GM18511 (cell line): ENCODE measurements at regions not wholly inside any gene's neighbourhood (a gene's known extent, or its start where the extent isn't known, plus 50 kb on each side); places are given as distances from the start of the nearest gene placed in this dataset.
A peak's percentile ranks its signal among the peaks of the same experiment; 100 is the strongest.
"Not testable (repeated sequence)": the region's sequence is repeated elsewhere in the genome, so short reads cannot be mapped to it uniquely, and the experiment has no call there.

Source experiments
- ATAC-seq: cut with Tn5 transposase; IDR thresholded peaks from one replicate; pipeline ENCODE4 v1.9.1; 2021; ENCODE audit warnings: mild to moderate bottlenecking, moderate library complexity; ENCODE audit not compliant: unreplicated experiment

DNA sequence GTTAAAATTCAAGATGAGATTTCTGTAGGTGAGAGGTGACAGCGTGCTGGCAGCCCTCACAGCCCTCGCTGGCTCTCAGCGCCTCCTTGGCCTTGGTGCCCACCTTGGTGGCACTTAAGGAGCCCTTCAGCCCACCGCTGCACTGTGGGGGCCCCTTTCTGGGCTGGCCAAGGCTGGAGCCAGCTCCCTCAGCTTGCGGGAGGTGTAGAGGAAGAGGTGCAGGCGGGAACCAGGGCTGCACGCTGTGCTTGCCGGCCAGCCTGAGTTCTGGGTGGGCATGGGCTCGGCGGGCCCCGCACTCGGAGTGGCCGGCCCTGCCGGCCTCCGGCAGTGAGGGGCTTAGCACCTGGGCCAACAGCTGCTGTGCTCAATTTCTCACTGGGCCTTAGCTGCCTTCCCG lies 320.0 kb upstream of the VWC2 start:
- no peak for ATAC-seq

GRCh38 chr7:49479441-49479840 lies 294.0 kb upstream of the VWC2 start:
- no peak for ATAC-seq

DNA sequence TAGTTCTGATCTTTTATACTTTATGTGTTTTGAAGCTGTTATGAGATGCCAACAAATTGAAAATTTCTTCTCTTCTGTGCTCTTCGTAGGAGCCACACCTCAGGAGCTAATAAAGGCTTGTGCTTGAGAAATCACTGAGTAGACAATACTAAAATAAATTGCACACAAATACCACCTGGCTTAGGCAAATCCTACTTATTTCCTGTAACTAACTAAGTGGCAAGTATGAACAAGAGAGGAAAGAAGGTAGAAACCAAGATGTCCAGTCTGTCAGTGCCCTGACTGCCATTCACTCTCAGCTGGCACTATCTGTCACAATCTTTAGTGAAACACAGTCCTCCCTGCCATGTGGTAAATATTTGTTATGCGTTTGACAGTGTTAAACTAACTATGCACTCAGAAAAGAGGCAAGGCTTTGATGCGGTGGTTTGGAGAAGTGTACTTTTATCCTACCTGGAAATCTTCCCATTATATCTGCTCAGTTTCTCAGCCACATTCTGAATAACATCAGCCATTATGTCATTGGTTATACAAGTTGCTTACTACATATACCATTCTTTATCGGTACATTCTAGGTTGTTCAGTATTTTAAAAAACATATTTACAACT lies 293.4 kb upstream of the VWC2 start:
- ATAC-seq: no peak

GRCh38 chr7:49481075-49481474 lies 292.4 kb upstream of the VWC2 start:
- ATAC-seq: no peak

GRCh38 chr7:49483142-49483541 lies 290.3 kb upstream of the VWC2 start:
- ATAC-seq: peak; percentile 72

DNA sequence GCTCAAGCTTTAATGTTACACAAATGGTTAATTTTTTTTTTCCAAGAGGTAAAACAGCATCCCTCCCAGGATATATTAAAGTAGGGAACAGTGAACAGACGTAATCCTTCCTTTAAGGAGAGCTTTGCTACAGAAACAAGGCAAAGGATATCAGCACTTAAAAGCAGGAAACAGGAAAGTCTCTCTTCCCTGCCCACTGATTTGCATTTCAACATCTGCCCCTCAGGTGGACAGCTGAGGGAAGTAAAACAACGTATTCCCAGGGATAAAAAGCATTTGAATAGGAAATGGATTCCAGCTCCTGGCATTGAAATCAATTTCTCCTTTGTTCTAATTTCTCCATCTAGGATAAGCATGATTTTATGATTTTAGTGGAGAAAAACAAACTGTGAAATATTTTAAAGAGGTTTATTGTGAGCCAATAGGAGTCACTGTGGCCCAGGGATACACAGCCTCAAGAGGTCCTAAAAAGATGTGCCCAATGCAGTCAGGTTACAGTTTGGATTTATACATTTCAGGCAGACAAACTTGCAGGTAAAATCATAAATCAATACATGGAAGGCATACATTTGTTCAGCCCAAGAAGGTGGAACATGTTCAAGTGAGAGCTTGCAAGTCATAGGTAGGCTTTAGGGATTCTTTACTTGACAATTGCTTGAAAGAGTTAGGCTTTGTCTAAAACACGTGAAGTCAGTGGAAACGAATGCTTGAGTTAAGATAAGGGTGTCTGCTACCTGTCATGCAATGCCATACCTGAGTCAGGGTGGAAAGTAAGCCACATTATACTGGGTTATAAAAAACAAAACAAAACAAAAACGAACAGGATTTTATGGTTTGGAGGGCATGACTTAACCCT lies 286.2 kb upstream of the VWC2 start:
- no peak for ATAC-seq

DNA sequence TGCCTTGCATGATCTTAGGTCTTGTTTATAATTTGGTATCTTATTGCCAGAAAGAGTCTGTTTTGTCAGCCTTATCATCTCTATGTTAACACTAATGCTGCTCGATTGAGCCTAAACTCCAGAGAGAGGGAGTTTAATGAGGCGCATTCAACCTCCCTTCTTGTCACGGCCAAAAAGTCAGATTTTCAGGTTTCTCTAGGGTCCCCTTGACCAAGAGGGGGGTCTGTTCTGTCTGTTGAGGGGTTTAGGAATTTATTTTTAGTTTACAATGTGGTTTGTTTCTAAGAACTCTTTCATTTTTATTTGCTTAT lies 285.7 kb upstream of the VWC2 start:
- no peak for ATAC-seq

DNA sequence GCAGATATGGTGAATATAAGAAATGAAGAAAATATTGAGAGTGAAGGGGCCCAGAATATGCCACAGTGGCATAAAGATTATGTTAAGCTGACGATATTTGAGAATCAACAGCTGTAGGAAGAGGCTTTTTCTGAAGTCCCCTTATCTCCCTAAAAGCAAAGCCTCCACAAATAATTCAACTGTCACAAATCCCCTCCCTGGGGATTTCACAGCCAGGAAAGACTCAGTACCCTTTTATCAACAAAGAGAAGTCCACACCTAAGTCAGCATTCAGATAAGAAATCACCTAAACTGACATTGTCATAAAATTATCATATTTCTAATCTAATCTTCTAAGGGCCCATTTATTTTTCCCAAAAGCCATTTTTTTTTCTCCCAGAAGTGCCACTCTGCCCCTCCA lies 284.9 kb upstream of the VWC2 start:
- ATAC-seq: no peak

DNA sequence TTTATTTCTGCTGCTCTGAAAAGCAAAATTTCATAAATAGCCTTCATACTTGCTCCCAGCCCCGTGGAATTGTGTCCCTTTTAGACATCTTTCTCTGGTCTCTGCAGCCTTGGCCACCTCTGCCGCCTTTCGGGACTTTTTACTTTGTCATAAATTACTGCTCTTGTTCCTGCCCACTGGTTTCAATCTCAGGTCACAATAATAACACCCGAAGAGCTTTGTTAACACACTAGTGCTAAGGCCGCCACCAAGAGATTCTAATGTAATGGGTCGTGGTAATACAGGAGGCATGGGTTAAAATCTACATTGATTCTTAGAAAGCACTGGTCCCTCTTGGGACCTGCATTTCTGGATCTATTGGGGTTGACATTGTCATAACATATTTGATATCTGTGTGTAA lies 276.0 kb upstream of the VWC2 start:
- ATAC-seq: no peak

DNA sequence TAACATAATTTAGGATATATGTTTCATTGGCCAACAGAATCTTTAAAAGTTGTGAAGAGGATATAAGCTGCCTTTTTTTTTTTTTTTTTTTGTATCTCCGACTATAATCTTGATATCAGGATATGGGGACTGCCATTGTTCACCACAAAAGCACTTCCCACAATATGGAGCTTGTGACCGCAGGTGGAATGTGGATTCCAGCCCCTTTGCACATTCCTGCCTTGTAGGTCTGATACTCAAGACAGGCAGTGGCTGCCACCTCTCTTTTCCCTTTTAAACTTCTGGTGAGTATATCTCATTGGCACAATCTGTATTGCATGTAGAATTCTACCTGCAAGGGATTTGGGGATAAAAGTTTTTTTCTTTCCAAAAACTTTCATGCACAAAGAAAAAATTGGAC lies 272.7 kb upstream of the VWC2 start:
- ATAC-seq: no peak

- not testable (repeated sequence) for ATAC-seq
Measured at GRCh38 chr7:49507206-49507605, 266.2 kb upstream of the VWC2 start.

GRCh38 chr7:49513911-49514310 lies 259.5 kb upstream of the VWC2 start:
- ATAC-seq: no peak

DNA sequence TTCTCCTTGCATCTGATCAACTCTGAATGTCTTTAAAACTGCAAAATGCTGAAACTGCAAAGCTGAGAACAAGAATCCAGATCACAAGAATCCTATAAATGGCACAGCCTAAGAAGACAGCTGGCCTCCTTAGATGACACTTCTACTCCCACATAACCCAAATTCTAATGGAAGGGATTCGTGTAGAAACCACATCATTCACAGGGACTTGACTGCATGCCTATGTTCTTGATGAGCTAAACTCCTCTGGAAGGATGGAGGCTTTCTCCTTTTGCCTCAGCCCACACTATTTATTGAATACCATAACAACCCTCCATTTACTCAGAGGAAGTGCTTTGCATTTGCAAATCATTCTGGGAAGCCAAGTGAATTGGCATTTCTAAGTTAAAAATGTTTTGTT lies 252.5 kb upstream of the VWC2 start:
- no peak for ATAC-seq

DNA sequence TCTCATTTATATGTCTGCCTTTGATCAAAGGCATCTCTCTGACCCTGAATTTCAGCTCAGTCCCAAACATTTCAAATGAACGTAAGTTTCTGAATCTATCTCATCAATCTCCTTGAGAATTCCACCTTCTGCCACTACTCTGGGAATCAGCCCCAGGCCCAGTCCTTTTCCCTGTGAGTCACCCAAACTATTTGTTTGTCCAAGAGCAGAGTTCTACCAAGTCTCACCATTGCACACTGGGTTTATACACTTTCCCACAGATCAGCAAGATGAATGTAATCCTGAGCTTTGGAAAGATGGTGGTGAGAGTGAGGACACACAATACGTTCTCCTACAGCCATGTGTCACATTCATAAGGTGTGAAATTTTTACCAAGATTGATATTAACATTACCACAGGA lies 251.3 kb upstream of the VWC2 start:
- no peak for ATAC-seq

DNA sequence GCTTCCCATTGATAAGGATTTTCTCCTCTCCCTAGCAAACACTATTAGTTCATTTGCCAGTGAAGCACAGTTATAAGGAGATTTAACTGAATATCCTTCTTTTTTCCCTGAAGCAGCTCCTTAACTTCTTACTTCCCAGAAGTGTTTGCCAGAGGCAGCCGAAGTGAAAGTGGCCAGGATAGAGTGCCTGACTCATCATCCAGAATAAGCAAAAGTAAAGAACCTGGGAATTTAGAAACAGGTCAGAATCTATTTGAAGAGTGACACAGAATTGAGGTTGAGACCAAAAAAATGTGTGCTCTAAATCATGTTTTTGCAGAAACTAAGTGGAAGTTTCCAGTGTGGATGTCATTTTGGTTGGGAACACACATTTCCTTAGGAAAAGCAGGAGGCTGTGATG lies 249.6 kb upstream of the VWC2 start:
- ATAC-seq: no peak

GRCh38 chr7:49527182-49527581 lies 246.3 kb upstream of the VWC2 start:
- ATAC-seq: no peak

GRCh38 chr7:49530481-49530880 lies 243.0 kb upstream of the VWC2 start:
- ATAC-seq: no peak

- ATAC-seq: peak; percentile 34
Measured at GRCh38 chr7:49563693-49564378, 209.6 kb upstream of the VWC2 start.

DNA sequence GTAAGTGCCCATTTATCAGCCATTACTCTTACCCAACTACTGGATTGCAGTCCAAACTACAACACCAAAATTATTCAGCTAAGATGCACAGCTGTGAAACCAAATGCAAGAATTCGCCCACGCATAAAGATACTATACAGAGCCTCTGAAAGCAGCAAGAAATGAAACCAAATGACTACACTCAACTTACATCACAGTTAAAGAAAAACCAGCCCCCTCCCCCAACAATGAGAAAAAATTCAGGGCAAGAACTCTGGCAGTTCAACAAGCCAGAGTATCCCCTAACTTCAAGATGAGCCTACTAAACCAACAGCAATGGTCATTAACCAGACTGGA lies 209.1 kb upstream of the VWC2 start:
- ATAC-seq: peak; percentile 95

DNA sequence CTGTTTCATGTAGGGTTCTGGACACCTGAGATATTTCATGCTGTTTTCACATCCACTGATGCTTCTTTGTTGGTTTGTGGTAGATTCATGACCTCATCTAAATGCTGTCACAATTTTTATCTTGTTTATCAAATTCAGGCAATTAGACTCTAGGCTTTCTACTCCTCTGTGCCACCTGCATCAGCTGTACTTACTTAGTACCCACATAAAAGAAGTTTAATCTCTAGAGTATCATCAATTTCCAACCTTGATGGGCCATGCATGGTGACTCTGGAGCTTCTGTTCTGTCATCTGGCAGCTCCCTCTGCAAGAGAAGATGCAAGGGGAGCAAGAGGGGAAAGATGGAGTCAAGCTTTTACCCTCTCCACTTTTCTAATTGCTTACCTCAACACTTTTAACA lies 195.9 kb upstream of the VWC2 start:
- no peak for ATAC-seq

DNA sequence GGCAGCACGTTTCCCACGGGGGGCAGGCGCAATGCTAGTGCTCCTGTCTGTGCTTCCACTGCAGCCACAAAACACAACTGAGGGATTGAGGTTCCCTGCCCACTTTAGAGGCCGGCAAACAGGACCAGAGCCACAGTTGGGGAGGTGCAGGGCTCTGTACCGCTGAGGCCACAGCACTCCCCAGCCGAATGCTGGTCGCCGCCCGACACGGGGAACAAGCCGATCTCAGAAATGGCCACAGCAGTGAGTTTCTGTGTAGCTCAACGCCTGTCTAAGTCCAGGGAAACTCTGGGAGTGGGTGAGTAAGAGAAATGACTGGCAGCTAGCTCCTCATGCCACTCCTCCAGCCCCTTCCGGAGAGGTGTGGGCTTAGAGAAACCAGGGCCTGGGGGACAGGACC lies 194.0 kb upstream of the VWC2 start:
- no peak for ATAC-seq

GRCh38 chr7:49580000-49580399 lies 193.4 kb upstream of the VWC2 start:
- no peak for ATAC-seq
